ENCODE measurements at regions not wholly inside any gene's neighbourhood (a gene's known extent, or its start where the extent isn't known, plus 50 kb on each side); places are given as distances from the start of the nearest gene placed in this dataset.

- Histone ChIP-seq H2AK5ac (ENCODE audit: low read length) (no peak overlapping the region), H3K56ac (ENCODE audit: low read length) (no peak overlapping the region), H3K36me3 (ENCODE audit: control insufficient read depth, insufficient read depth, low read length) (no peaks in the 10 kb centered on the region), H3K79me2 (ENCODE audit: control insufficient read depth, insufficient read depth, low read length) (no peaks in the 10 kb centered on the region), H3K79me1 (ENCODE audit: low read length) (no peaks in the 10 kb centered on the region), H3K23ac (ENCODE audit: low read length) (no peak overlapping the region), H3K18ac (ENCODE audit: low read length) (no peak overlapping the region), H2BK5ac (ENCODE audit: low read length) (no peak overlapping the region), H3K9ac (ENCODE audit: low read length) (no peak overlapping the region), H4K5ac (ENCODE audit: low read length) (no peak overlapping the region), H3K4me2 (ENCODE audit: low read length) (no peak overlapping the region), H3K4ac (ENCODE audit: low read depth, low read length) (no peak overlapping the region), H3K27ac (ENCODE audit: low read depth, low read length) (no peak overlapping the region), H3K27me3 (ENCODE audit: insufficient read depth, low read length, poor library complexity) (no peaks in the 10 kb centered on the region), H3K4me1 (ENCODE audit: control insufficient read depth, low read depth, low read length) (no peaks in the 10 kb centered on the region), H3K4me3 (ENCODE audit: low read length) (no peak overlapping the region), H2BK120ac (ENCODE audit: low read depth, low read length) (no peak overlapping the region), H4K8ac (ENCODE audit: low read depth, low read length) (no peak overlapping the region), H2BK15ac (replicated peaks; ENCODE audit: low read depth) (no peak overlapping the region)
- WGBS (ENCODE audit: extremely low coverage, insufficient coverage, low lambda C conversion rate) = no CpG with 5 or more reads among the region's 11 CpGs
- no peak for DNase-seq
Measured at GRCh38 chrX:39450234-39450977, 647.4 kb downstream of the BCOR start.

- H3K18ac ChIP-seq (ENCODE audit: low read length) = no peak overlapping the region
- no peaks in the 10 kb centered on the region for H3K79me1 ChIP-seq (ENCODE audit: low read length)
- H3K79me2 ChIP-seq (ENCODE audit: control insufficient read depth, insufficient read depth, low read length) = no peaks in the 10 kb centered on the region
- H3K9ac ChIP-seq (ENCODE audit: low read length) = no peak overlapping the region
- no peaks in the 10 kb centered on the region for H3K36me3 ChIP-seq (ENCODE audit: control insufficient read depth, insufficient read depth, low read length)
- DNase-seq = no peak
- H2BK15ac ChIP-seq (replicated peaks; ENCODE audit: low read depth) = no peak overlapping the region
- no peaks in the 10 kb centered on the region for H3K4me1 ChIP-seq (ENCODE audit: control insufficient read depth, low read depth, low read length)
- no peak overlapping the region for H3K56ac ChIP-seq (ENCODE audit: low read length)
- H3K27ac ChIP-seq (ENCODE audit: low read depth, low read length) = no peak overlapping the region
- WGBS (ENCODE audit: extremely low coverage, insufficient coverage, low lambda C conversion rate) = no CpG with 5 or more reads among the region's 7 CpGs
- no peak overlapping the region for H2AK5ac ChIP-seq (ENCODE audit: low read length)
- no peak overlapping the region for H4K8ac ChIP-seq (ENCODE audit: low read depth, low read length)
- no peak overlapping the region for H2BK5ac ChIP-seq (ENCODE audit: low read length)
- H4K5ac ChIP-seq (ENCODE audit: low read length) = no peak overlapping the region
- H3K4me3 ChIP-seq (ENCODE audit: low read length) = no peak overlapping the region
- no peak overlapping the region for H3K23ac ChIP-seq (ENCODE audit: low read length)
- H2BK120ac ChIP-seq (ENCODE audit: low read depth, low read length) = no peak overlapping the region
- no peaks in the 10 kb centered on the region for H3K27me3 ChIP-seq (ENCODE audit: insufficient read depth, low read length, poor library complexity)
- H3K4me2 ChIP-seq (ENCODE audit: low read length) = no peak overlapping the region
- no peak overlapping the region for H3K4ac ChIP-seq (ENCODE audit: low read depth, low read length)
Measured at GRCh38 chrX:39451046-39451445, 646.7 kb downstream of the BCOR start.

- Histone ChIP-seq H3K4me3 (ENCODE audit: low read length) (no peak overlapping the region), H3K4me1 (ENCODE audit: control insufficient read depth, low read depth, low read length) (no peaks in the 10 kb centered on the region), H3K4me2 (ENCODE audit: low read length) (no peak overlapping the region), H3K27ac (ENCODE audit: low read depth, low read length) (no peak overlapping the region), H4K5ac (ENCODE audit: low read length) (no peak overlapping the region), H3K36me3 (ENCODE audit: control insufficient read depth, insufficient read depth, low read length) (no peaks in the 10 kb centered on the region), H3K9ac (ENCODE audit: low read length) (no peak overlapping the region), H3K18ac (ENCODE audit: low read length) (no peak overlapping the region), H3K79me2 (ENCODE audit: control insufficient read depth, insufficient read depth, low read length) (no peaks in the 10 kb centered on the region), H3K27me3 (ENCODE audit: insufficient read depth, low read length, poor library complexity) (no peaks in the 10 kb centered on the region), H2BK5ac (ENCODE audit: low read length) (no peak overlapping the region), H3K56ac (ENCODE audit: low read length) (no peak overlapping the region), H2BK15ac (replicated peaks; ENCODE audit: low read depth) (no peak overlapping the region), H3K23ac (ENCODE audit: low read length) (no peak overlapping the region), H3K4ac (ENCODE audit: low read depth, low read length) (no peak overlapping the region), H3K79me1 (ENCODE audit: low read length) (no peaks in the 10 kb centered on the region), H2AK5ac (ENCODE audit: low read length) (no peak overlapping the region), H4K8ac (ENCODE audit: low read depth, low read length) (no peak overlapping the region), H2BK120ac (ENCODE audit: low read depth, low read length) (no peak overlapping the region)
- DNase-seq = no peak
- no CpG with 5 or more reads among the region's 4 CpGs for WGBS (ENCODE audit: extremely low coverage, insufficient coverage, low lambda C conversion rate)
Measured at GRCh38 chrX:39452401-39452800, 645.4 kb downstream of the BCOR start.

- H3K18ac ChIP-seq (ENCODE audit: low read length) = no peak overlapping the region
- no peak for DNase-seq
- H3K27me3 ChIP-seq (ENCODE audit: insufficient read depth, low read length, poor library complexity) = no peaks in the 10 kb centered on the region
- H3K79me2 ChIP-seq (ENCODE audit: control insufficient read depth, insufficient read depth, low read length) = no peaks in the 10 kb centered on the region
- no peak overlapping the region for H3K4me2 ChIP-seq (ENCODE audit: low read length)
- WGBS (ENCODE audit: extremely low coverage, insufficient coverage, low lambda C conversion rate) = no CpG with 5 or more reads among the region's 5 CpGs
- no peak overlapping the region for H3K27ac ChIP-seq (ENCODE audit: low read depth, low read length)
- no peak overlapping the region for H2AK5ac ChIP-seq (ENCODE audit: low read length)
- H2BK120ac ChIP-seq (ENCODE audit: low read depth, low read length) = no peak overlapping the region
- no peak overlapping the region for H3K56ac ChIP-seq (ENCODE audit: low read length)
- no peak overlapping the region for H2BK5ac ChIP-seq (ENCODE audit: low read length)
- no peak overlapping the region for H4K5ac ChIP-seq (ENCODE audit: low read length)
- no peak overlapping the region for H3K23ac ChIP-seq (ENCODE audit: low read length)
- H3K4me3 ChIP-seq (ENCODE audit: low read length) = no peak overlapping the region
- no peaks in the 10 kb centered on the region for H3K4me1 ChIP-seq (ENCODE audit: control insufficient read depth, low read depth, low read length)
- no peaks in the 10 kb centered on the region for H3K36me3 ChIP-seq (ENCODE audit: control insufficient read depth, insufficient read depth, low read length)
- no peak overlapping the region for H3K9ac ChIP-seq (ENCODE audit: low read length)
- no peak overlapping the region for H2BK15ac ChIP-seq (replicated peaks; ENCODE audit: low read depth)
- H4K8ac ChIP-seq (ENCODE audit: low read depth, low read length) = no peak overlapping the region
- H3K79me1 ChIP-seq (ENCODE audit: low read length) = no peaks in the 10 kb centered on the region
- no peak overlapping the region for H3K4ac ChIP-seq (ENCODE audit: low read depth, low read length)
Measured at GRCh38 chrX:39453889-39454621, 643.7 kb downstream of the BCOR start.

- H3K4ac ChIP-seq (ENCODE audit: low read depth, low read length) = no peak overlapping the region
- no peaks in the 10 kb centered on the region for H3K27me3 ChIP-seq (ENCODE audit: insufficient read depth, low read length, poor library complexity)
- H3K4me1 ChIP-seq (ENCODE audit: control insufficient read depth, low read depth, low read length) = no peaks in the 10 kb centered on the region
- H3K56ac ChIP-seq (ENCODE audit: low read length) = no peak overlapping the region
- H3K79me2 ChIP-seq (ENCODE audit: control insufficient read depth, insufficient read depth, low read length) = no peaks in the 10 kb centered on the region
- H2BK5ac ChIP-seq (ENCODE audit: low read length) = no peak overlapping the region
- H3K4me3 ChIP-seq (ENCODE audit: low read length) = no peak overlapping the region
- H3K27ac ChIP-seq (ENCODE audit: low read depth, low read length) = no peak overlapping the region
- no peak overlapping the region for H3K9ac ChIP-seq (ENCODE audit: low read length)
- H4K8ac ChIP-seq (ENCODE audit: low read depth, low read length) = no peak overlapping the region
- H2AK5ac ChIP-seq (ENCODE audit: low read length) = no peak overlapping the region
- no peaks in the 10 kb centered on the region for H3K79me1 ChIP-seq (ENCODE audit: low read length)
- no peak overlapping the region for H4K5ac ChIP-seq (ENCODE audit: low read length)
- H3K4me2 ChIP-seq (ENCODE audit: low read length) = no peak overlapping the region
- H2BK15ac ChIP-seq (replicated peaks; ENCODE audit: low read depth) = no peak overlapping the region
- WGBS (ENCODE audit: extremely low coverage, insufficient coverage, low lambda C conversion rate) = no CpG with 5 or more reads among the region's 3 CpGs
- H2BK120ac ChIP-seq (ENCODE audit: low read depth, low read length) = no peak overlapping the region
- no peaks in the 10 kb centered on the region for H3K36me3 ChIP-seq (ENCODE audit: control insufficient read depth, insufficient read depth, low read length)
- DNase-seq = no peak
- H3K18ac ChIP-seq (ENCODE audit: low read length) = no peak overlapping the region
- no peak overlapping the region for H3K23ac ChIP-seq (ENCODE audit: low read length)
Measured at GRCh38 chrX:39456894-39457604, 640.7 kb downstream of the BCOR start.
